MM.1S (cell line): ENCODE measurements at regions not wholly inside any gene's neighbourhood (a gene's known extent, or its start where the extent isn't known, plus 50 kb on each side); places are given as distances from the start of the nearest gene placed in this dataset.

Source experiments
- DNase-seq: peaks from one replicate; pipeline ENCODE4 v3.0.0-alpha.2; 2015
- H2AFZ ChIP-seq: fragments of 300-600 bp; sonication (generic); 2 replicates; pipeline ENCODE4 v1.6.0; 2016; ENCODE audit warnings: antibody characterized with exemption, low read length
- H3F3A ChIP-seq: fragments of 300-600 bp; sonication (generic); 2 replicates; pipeline ENCODE4 v1.6.1; 2016; ENCODE audit warnings: mild to moderate bottlenecking, antibody characterized with exemption, low read length, moderate library complexity, mixed read lengths; ENCODE audit not compliant: insufficient read depth
- H3K27ac ChIP-seq: fragments of 300-600 bp; sonication (generic); 2 replicates; pipeline ENCODE4 v1.5.1; 2016; ENCODE audit warnings: mild to moderate bottlenecking, low read length
- H3K27me3 ChIP-seq: fragments of 300-600 bp; sonication (generic); replicated peaks from 2 replicates; pipeline ENCODE4 v1.6.0; 2016; ENCODE audit warnings: low read length; ENCODE audit not compliant: insufficient read depth
- H3K36me3 ChIP-seq: fragments of 300-600 bp; sonication (generic); replicated peaks from 2 replicates; pipeline ENCODE4 v1.6.1; 2016; ENCODE audit warnings: mild to moderate bottlenecking, low read length, mixed read lengths; ENCODE audit not compliant: insufficient read depth
- H3K4me1 ChIP-seq: fragments of 300-600 bp; sonication (generic); 2 replicates; pipeline ENCODE4 v1.6.1; 2016; ENCODE audit warnings: low read length, mixed read lengths
- H3K4me2 ChIP-seq: fragments of 300-600 bp; sonication (generic); 2 replicates; pipeline ENCODE4 v1.6.0; 2016; ENCODE audit warnings: low read depth, low read length
- H3K4me3 ChIP-seq: fragments of 300-600 bp; sonication (generic); 2 replicates; pipeline ENCODE4 v1.5.1; 2016; ENCODE audit warnings: low read length, mixed read lengths
- H3K79me2 ChIP-seq: fragments of 300-600 bp; sonication (generic); 2 replicates; pipeline ENCODE4 v1.6.1; 2016; ENCODE audit warnings: mixed run types, low read length, mixed read lengths
- H3K9ac ChIP-seq: fragments of 300-600 bp; sonication (generic); 2 replicates; pipeline ENCODE4 v1.6.1; 2016; ENCODE audit warnings: low read length, mixed read lengths
- H3K9me2 ChIP-seq: fragments of 300-600 bp; sonication (generic); replicated peaks from 2 replicates; pipeline ENCODE4 v1.6.1; 2016; ENCODE audit warnings: mild to moderate bottlenecking, low read length, mixed read lengths; ENCODE audit not compliant: insufficient read depth
- H3K9me3 ChIP-seq: fragments of 300-600 bp; sonication (generic); replicated peaks from 2 replicates; pipeline ENCODE4 v1.6.1; 2016; ENCODE audit warnings: mild to moderate bottlenecking, low read length, mixed read lengths; ENCODE audit not compliant: insufficient read depth
- H4K20me1 ChIP-seq: fragments of 300-600 bp; sonication (generic); 2 replicates; pipeline ENCODE4 v1.6.1; 2016; ENCODE audit warnings: mild to moderate bottlenecking, low read length, moderate library complexity, mixed read lengths; ENCODE audit not compliant: insufficient read depth
- EZH2 ChIP-seq: fragments of 300-600 bp; sonication (generic); optimal IDR thresholded peaks from 2 replicates; pipeline ENCODE3; 2017; ENCODE audit warnings: low read depth, mild to moderate bottlenecking, antibody characterized with exemption, low read length, mixed read lengths
- EZH2phosphoT487 ChIP-seq: fragments of 300-600 bp; sonication (generic); IDR thresholded peaks from 2 replicates; pipeline ENCODE4 v1.6.1; 2018; ENCODE audit warnings: antibody characterized with exemption, low read length
- TF ChIP-seq, protein P1 (sequence below): fragments of 300-600 bp; sonication (generic); IDR thresholded peaks from 2 replicates; pipeline ENCODE4 v1.5.1; 2016; ENCODE audit warnings: antibody characterized with exemption, low read length, mixed read lengths

DNA sequence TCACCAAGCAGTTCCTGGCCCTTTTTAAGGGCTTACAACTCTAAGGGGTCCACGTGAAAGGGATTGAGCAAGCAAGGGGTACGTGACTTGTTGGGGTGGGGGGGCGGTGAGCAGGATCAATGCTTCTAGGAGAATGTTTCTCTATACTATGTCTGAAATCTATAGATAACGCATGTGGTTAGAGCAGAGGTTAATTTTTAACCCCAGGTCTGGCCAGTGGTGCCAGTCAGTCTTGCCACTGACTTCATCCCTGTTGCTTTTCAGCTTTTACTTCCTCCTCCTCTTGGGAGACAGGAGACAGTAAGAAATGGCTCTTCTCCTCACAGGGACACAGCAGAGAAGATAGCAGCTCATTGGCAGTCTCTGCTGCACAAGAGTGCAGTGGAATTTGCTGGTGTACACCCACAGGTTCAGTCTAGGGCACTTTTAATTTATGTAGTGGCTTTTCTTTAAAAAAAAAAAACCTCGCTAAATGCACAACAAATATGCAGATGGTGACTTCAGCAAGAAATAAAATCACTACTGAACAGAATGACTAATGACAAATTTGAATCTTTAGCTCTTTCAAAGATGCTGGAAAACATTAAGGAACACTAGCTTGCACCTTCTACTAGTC lies 190.5 kb downstream of the CCNG2 start:
- no peaks in the 10 kb centered on the region for H3K9me2 ChIP-seq
- H4K20me1 ChIP-seq, result no peaks in the 10 kb centered on the region
- no peak overlapping the region for H3K4me2 ChIP-seq
- peaks cover 11% of the 10 kb centered on the region for H3F3A ChIP-seq
- no peak for DNase-seq
- peaks cover 26% of the 10 kb centered on the region for H3K4me1 ChIP-seq
- H3K9me3 ChIP-seq, result no peaks in the 10 kb centered on the region
- no peaks in the 10 kb centered on the region for H3K36me3 ChIP-seq
- H3K79me2 ChIP-seq, result no peaks in the 10 kb centered on the region
- H3K9ac ChIP-seq, result no peak overlapping the region
- TF ChIP-seq EZH2phosphoT487 (no peak), EZH2 (no peak)
- TF ChIP-seq, protein P1, sequence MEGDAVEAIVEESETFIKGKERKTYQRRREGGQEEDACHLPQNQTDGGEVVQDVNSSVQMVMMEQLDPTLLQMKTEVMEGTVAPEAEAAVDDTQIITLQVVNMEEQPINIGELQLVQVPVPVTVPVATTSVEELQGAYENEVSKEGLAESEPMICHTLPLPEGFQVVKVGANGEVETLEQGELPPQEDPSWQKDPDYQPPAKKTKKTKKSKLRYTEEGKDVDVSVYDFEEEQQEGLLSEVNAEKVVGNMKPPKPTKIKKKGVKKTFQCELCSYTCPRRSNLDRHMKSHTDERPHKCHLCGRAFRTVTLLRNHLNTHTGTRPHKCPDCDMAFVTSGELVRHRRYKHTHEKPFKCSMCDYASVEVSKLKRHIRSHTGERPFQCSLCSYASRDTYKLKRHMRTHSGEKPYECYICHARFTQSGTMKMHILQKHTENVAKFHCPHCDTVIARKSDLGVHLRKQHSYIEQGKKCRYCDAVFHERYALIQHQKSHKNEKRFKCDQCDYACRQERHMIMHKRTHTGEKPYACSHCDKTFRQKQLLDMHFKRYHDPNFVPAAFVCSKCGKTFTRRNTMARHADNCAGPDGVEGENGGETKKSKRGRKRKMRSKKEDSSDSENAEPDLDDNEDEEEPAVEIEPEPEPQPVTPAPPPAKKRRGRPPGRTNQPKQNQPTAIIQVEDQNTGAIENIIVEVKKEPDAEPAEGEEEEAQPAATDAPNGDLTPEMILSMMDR, result no peak
- H2AFZ ChIP-seq, result no peak overlapping the region
- H3K27me3 ChIP-seq, result no peaks in the 10 kb centered on the region
- no peak overlapping the region for H3K27ac ChIP-seq
- no peak overlapping the region for H3K4me3 ChIP-seq

DNA sequence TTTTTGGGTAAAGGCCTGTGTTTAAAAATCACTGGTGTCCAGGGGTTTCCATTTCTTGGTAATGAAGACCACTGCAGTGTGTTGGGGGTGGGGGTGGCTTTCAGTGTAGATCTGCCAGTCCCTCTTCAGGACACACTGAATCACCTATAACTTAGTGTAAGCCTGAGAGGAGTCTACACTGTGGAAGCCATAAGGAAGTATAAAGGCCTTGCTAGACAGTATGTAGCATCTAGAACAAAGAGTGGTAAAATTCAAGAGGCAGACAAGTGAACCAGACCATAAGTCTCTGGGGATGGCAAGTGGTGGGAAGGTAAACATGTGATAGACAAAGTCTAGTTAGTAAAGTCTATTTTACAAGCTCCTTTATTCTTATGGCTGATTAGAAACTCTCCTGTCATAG lies 191.8 kb downstream of the CCNG2 start:
- H2AFZ ChIP-seq, result no peak overlapping the region
- H3K9ac ChIP-seq, result no peak overlapping the region
- peaks cover 11% of the 10 kb centered on the region for H3F3A ChIP-seq
- peaks cover 26% of the 10 kb centered on the region for H3K4me1 ChIP-seq
- H3K4me3 ChIP-seq, result no peak overlapping the region
- H3K9me2 ChIP-seq, result no peaks in the 10 kb centered on the region
- TF ChIP-seq EZH2phosphoT487, result no peak
- no peak for TF ChIP-seq EZH2
- TF ChIP-seq, protein P1, result no peak
- H3K36me3 ChIP-seq, result no peaks in the 10 kb centered on the region
- no peaks in the 10 kb centered on the region for H3K9me3 ChIP-seq
- H3K79me2 ChIP-seq, result no peaks in the 10 kb centered on the region
- H4K20me1 ChIP-seq, result no peaks in the 10 kb centered on the region
- no peak for DNase-seq
- no peak overlapping the region for H3K27ac ChIP-seq
- no peak overlapping the region for H3K4me2 ChIP-seq
- no peaks in the 10 kb centered on the region for H3K27me3 ChIP-seq

DNA sequence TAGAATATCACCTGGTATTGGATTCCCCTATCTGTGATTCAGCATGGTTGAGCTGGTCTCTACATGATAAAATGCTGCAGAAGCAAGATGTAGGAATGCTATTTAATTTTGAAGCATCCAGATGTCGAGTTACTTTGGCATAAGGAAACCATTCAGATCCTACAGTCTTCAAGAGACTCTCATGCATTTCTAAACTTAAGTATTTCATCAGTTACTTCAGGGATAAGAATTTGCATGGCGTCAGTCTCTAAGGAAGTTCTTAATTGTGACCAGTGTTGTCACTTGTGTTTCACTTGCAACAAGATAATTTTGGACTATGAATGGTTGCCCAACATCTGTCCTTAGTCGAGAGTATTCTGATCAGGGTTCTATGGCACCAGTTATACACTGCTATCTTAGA lies 192.4 kb downstream of the CCNG2 start:
- Histone ChIP-seq H3K4me1 (peaks cover 26% of the 10 kb centered on the region), H3K36me3 (no peaks in the 10 kb centered on the region), H2AFZ (no peak overlapping the region), H3K4me2 (no peak overlapping the region), H3K27me3 (no peaks in the 10 kb centered on the region), H3K27ac (no peak overlapping the region), H3K9ac (no peak overlapping the region), H3K9me2 (no peaks in the 10 kb centered on the region), H3K79me2 (no peaks in the 10 kb centered on the region), H3K4me3 (no peak overlapping the region), H4K20me1 (no peaks in the 10 kb centered on the region), H3F3A (peaks cover 11% of the 10 kb centered on the region), H3K9me3 (no peaks in the 10 kb centered on the region)
- TF ChIP-seq EZH2, result no peak
- no peak for TF ChIP-seq EZH2phosphoT487
- TF ChIP-seq, protein P1, result no peak
- DNase-seq, result no peak
